WTC11 (cell line): ENCODE measurements at regions not wholly inside any gene's neighbourhood (a gene's known extent, or its start where the extent isn't known, plus 50 kb on each side); places are given as distances from the start of the nearest gene placed in this dataset.

ENCODE experiments used
- ATAC-seq: fragments of 200-7000 bp; cut with Tn5 transposase; 2 replicates; pipeline ENCODE4 v1.10.0; 2021; ENCODE audit warnings: mild to moderate bottlenecking, moderate library complexity
- CTCF ChIA-PET: fragments of 300-600 bp; sonication (Branson Sonifier 250); formaldehyde crosslinking; loops from one replicate; lab custom pipeline; 2021; ENCODE audit warnings: antibody characterized with exemption; lab: Charles Lee
- POLR2A ChIA-PET: fragments of 350-600 bp; sonication (Branson Sonifier 250); formaldehyde crosslinking; loops from one replicate; lab custom pipeline; 2021; ENCODE audit warnings: antibody characterized with exemption; lab: Charles Lee
- DNase-seq: peaks from one replicate; pipeline ENCODE4 v3.0.0; 2021; ENCODE audit warnings: low spot score
- H3K27ac Mint-ChIP-seq: 2 replicates; pipeline ENCODE4 v1.8.0; 2021; ENCODE audit warnings: mixed read lengths
- H3K27me3 Mint-ChIP-seq: 2 replicates; pipeline ENCODE4 v1.8.0; 2021; ENCODE audit warnings: low read depth, mild to moderate bottlenecking, moderate library complexity, mixed read lengths
- H3K36me3 Mint-ChIP-seq: 2 replicates; pipeline ENCODE4 v1.8.0; 2021; ENCODE audit warnings: mixed read lengths
- H3K4me1 Mint-ChIP-seq: 2 replicates; pipeline ENCODE4 v1.8.0; 2022; ENCODE audit warnings: mixed read lengths
- H3K4me3 Mint-ChIP-seq: 2 replicates; pipeline ENCODE4 v1.8.0; 2021; ENCODE audit warnings: mild to moderate bottlenecking, moderate library complexity, mixed read lengths
- H3K9me3 Mint-ChIP-seq: 2 replicates; pipeline ENCODE4 v1.8.0; 2021; ENCODE audit warnings: mixed read lengths
- ATF3 ChIP-seq: sonication (generic); formaldehyde crosslinking; conservative IDR thresholded peaks from 2 replicates; pipeline ENCODE4 v1.8.1; 2022; ENCODE audit warnings: mild to moderate bottlenecking, missing genetic modification reagents
- CBFB ChIP-seq: sonication (generic); formaldehyde crosslinking; IDR thresholded peaks from 2 replicates; pipeline ENCODE4 v1.8.1; 2022; ENCODE audit warnings: mild to moderate bottlenecking, low read depth, missing genetic modification reagents
- CDX4 ChIP-seq: fragments of 250-450 bp; sonication (Bioruptor Pico); IDR thresholded peaks from 2 replicates; pipeline ENCODE4 v1.9.0; 2021; ENCODE audit warnings: moderate library complexity, mild to moderate bottlenecking, inconsistent platforms, borderline replicate concordance
- CREM ChIP-seq: sonication (generic); formaldehyde crosslinking; IDR thresholded peaks from 2 replicates; pipeline ENCODE4 v1.8.1; 2022; ENCODE audit warnings: mild to moderate bottlenecking, missing genetic modification reagents, moderate library complexity
- CTCF ChIP-seq: fragments of 200-600 bp; IDR thresholded peaks from 2 replicates; pipeline ENCODE4 v1.8.0; 2022; ENCODE audit warnings: antibody characterized with exemption
- ELF4 ChIP-seq: sonication (generic); formaldehyde crosslinking; IDR thresholded peaks from 2 replicates; pipeline ENCODE4 v1.8.1; 2022; ENCODE audit warnings: low read depth, mild to moderate bottlenecking, moderate library complexity, missing genetic modification reagents
- GABPB1 ChIP-seq: sonication (generic); formaldehyde crosslinking; IDR thresholded peaks from 2 replicates; pipeline ENCODE4 v1.8.1; 2023; ENCODE audit warnings: mild to moderate bottlenecking, missing genetic modification reagents
- IRF1 ChIP-seq: sonication (generic); formaldehyde crosslinking; IDR thresholded peaks from 2 replicates; pipeline ENCODE4 v1.8.0; 2023; ENCODE audit warnings: missing genetic modification reagents
- JUN ChIP-seq: sonication (generic); formaldehyde crosslinking; IDR thresholded peaks from 2 replicates; pipeline ENCODE4 v1.8.0; 2023; ENCODE audit warnings: mild to moderate bottlenecking, missing genetic modification reagents
- KAT7 ChIP-seq: sonication (generic); formaldehyde crosslinking; IDR thresholded peaks from 2 replicates; pipeline ENCODE4 v1.8.1; 2023; ENCODE audit warnings: missing genetic modification reagents, mild to moderate bottlenecking, borderline replicate concordance
- NR1H2 ChIP-seq: sonication (generic); formaldehyde crosslinking; IDR thresholded peaks from 2 replicates; pipeline ENCODE4 v1.9.0; 2021; ENCODE audit warnings: mild to moderate bottlenecking, moderate library complexity, missing genetic modification reagents
- RORB ChIP-seq: fragments of 250-450 bp; sonication (Bioruptor Pico); IDR thresholded peaks from 2 replicates; pipeline ENCODE4 v1.9.0; 2021; ENCODE audit warnings: mild to moderate bottlenecking
- SMAD3 ChIP-seq: sonication (generic); formaldehyde crosslinking; IDR thresholded peaks from 2 replicates; pipeline ENCODE4 v1.8.0; 2022; ENCODE audit warnings: missing genetic modification reagents, mild to moderate bottlenecking, borderline replicate concordance
- SOX15 ChIP-seq: fragments of 250-450 bp; sonication (Bioruptor Pico); IDR thresholded peaks from 2 replicates; pipeline ENCODE4 v1.9.0; 2021; ENCODE audit warnings: mild to moderate bottlenecking
- TCF7 ChIP-seq: sonication (generic); formaldehyde crosslinking; IDR thresholded peaks from 2 replicates; pipeline ENCODE4 v1.8.0; 2022; ENCODE audit warnings: mild to moderate bottlenecking, low read depth, missing genetic modification reagents, moderate library complexity
- ZMAT4 ChIP-seq: fragments of 250-450 bp; sonication (Bioruptor Pico); IDR thresholded peaks from 2 replicates; pipeline ENCODE4 v1.9.0; 2021; ENCODE audit warnings: mild to moderate bottlenecking
- ZNF138 ChIP-seq: sonication (generic); formaldehyde crosslinking; conservative IDR thresholded peaks from 2 replicates; pipeline ENCODE4 v1.8.1; 2022; ENCODE audit warnings: mild to moderate bottlenecking, moderate library complexity, missing genetic modification reagents
- ZNF219 ChIP-seq: sonication (generic); formaldehyde crosslinking; IDR thresholded peaks from 2 replicates; pipeline ENCODE4 v1.8.0; 2023; ENCODE audit warnings: missing genetic modification reagents, mild to moderate bottlenecking, borderline replicate concordance
- ZNF423 ChIP-seq: fragments of 250-450 bp; sonication (Bioruptor Pico); IDR thresholded peaks from 2 replicates; pipeline ENCODE4 v2.1.2; 2022; ENCODE audit warnings: mild to moderate bottlenecking, moderate library complexity
- TF ChIP-seq, protein P1 (sequence below): sonication (generic); formaldehyde crosslinking; IDR thresholded peaks from 2 replicates; pipeline ENCODE4 v1.8.1; 2022; ENCODE audit warnings: low read depth, mild to moderate bottlenecking, moderate library complexity, missing genetic modification reagents, borderline replicate concordance
- TF ChIP-seq, protein P2 (sequence below): fragments of 250-450 bp; sonication (Bioruptor Pico); IDR thresholded peaks from 2 replicates; pipeline ENCODE4 v2.1.2; 2022; ENCODE audit warnings: mild to moderate bottlenecking, moderate library complexity
- TF ChIP-seq, protein P3 (sequence below): sonication (generic); formaldehyde crosslinking; IDR thresholded peaks from 2 replicates; pipeline ENCODE4 v1.8.1; 2023; ENCODE audit warnings: mild to moderate bottlenecking, missing genetic modification reagents, moderate library complexity

DNA sequence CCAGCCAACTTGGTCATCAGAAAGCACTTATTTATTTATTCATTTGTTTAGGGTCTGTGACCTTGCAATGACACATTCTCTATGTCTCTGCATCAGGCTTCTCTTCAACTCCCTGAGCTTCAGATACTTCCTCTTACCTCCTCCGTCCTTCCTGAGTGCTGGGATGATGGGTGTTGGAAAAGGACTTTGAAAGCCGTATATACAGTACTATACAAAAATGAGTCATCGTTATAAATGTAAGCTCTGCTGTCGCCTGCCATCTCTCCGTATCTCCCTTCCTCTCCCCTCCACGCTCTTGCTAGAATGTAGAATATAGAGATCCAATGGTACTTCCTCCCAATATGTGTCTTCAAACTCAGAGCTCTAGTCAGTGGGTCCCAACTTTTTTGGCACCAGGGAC lies 91.9 kb upstream of the SALL4 start:
- Mint-ChIP-seq H3K9me3 (peaks cover 4% of the 10 kb centered on the region; the same call in 1 of the 2 replicates), H3K4me1 (peaks cover 31% of the 10 kb centered on the region), H3K27ac (no peak overlapping the region), H3K27me3 (no peaks in the 10 kb centered on the region), H3K36me3 (no peaks in the 10 kb centered on the region), H3K4me3 (no peak overlapping the region)
- TF ChIP-seq JUN (CRISPR knock-in tag): no peak
- no peak for TF ChIP-seq TCF7 (CRISPR knock-in tag)
- no peak for TF ChIP-seq ZNF219
- TF ChIP-seq NR1H2: no peak
- TF ChIP-seq, protein P1, sequence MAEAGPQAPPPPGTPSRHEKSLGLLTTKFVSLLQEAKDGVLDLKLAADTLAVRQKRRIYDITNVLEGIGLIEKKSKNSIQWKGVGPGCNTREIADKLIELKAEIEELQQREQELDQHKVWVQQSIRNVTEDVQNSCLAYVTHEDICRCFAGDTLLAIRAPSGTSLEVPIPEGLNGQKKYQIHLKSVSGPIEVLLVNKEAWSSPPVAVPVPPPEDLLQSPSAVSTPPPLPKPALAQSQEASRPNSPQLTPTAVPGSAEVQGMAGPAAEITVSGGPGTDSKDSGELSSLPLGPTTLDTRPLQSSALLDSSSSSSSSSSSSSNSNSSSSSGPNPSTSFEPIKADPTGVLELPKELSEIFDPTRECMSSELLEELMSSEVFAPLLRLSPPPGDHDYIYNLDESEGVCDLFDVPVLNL (CRISPR knock-in tag): no peak
- TF ChIP-seq CTCF: no peak
- TF ChIP-seq, protein P2, sequence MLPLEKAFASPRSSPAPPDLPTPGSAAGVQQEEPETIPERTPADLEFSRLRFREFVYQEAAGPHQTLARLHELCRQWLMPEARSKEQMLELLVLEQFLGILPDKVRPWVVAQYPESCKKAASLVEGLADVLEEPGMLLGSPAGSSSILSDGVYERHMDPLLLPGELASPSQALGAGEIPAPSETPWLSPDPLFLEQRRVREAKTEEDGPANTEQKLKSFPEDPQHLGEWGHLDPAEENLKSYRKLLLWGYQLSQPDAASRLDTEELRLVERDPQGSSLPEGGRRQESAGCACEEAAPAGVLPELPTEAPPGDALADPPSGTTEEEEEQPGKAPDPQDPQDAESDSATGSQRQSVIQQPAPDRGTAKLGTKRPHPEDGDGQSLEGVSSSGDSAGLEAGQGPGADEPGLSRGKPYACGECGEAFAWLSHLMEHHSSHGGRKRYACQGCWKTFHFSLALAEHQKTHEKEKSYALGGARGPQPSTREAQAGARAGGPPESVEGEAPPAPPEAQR: no peak
- no peak for TF ChIP-seq CBFB (CRISPR knock-in tag)
- no peak for TF ChIP-seq GABPB1 (CRISPR knock-in tag)
- ChIA-PET CTCF (interaction anchor here (0.9 to 1.5 kb wide), 3 partner anchors 32 to 167 kb away, joined by 3 to 8 read pairs (median 5); no protein-coding TSS in a partner anchor), POLR2A (no interaction called here)
- DNase-seq: no peak
- ATAC-seq: no peak

DNA sequence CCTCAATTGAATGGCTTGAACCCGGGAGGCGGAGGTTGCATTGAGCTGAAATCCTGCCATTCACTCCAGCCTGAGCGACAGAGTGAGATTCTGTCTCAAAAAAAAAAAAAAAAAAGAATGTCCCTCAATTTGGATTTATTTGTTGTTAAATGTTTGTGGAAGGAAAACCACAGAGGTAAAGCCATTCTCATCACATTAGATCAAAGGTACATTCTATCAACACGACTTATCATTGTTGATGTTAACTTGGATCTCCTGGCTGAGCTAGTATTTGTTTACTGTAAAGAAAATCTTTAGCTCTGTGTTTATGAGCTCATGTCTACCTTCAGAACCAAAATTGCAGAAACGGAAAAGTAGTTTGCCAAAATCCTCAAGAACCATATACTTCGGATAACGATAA lies 91.4 kb upstream of the SALL4 start:
- H3K36me3 Mint-ChIP-seq: no peaks in the 10 kb centered on the region
- no peak for ATAC-seq
- TF ChIP-seq ZNF423 (CRISPR knock-in tag) (no peak), ZNF138 (CRISPR knock-in tag) (no peak), ATF3 (CRISPR knock-in tag) (no peak), SOX15 (CRISPR knock-in tag) (no peak), ZMAT4 (no peak), KAT7 (CRISPR knock-in tag) (no peak), CDX4 (no peak)
- TF ChIP-seq, all 79 proteins: peak for 0
- Mint-ChIP-seq H3K4me1 (peaks cover 33% of the 10 kb centered on the region), H3K9me3 (no peaks in the 10 kb centered on the region), H3K27me3 (no peaks in the 10 kb centered on the region), H3K4me3 (no peak overlapping the region), H3K27ac (no peak overlapping the region; the same call in 1 of the 2 replicates)
- DNase-seq: no peak
- POLR2A ChIA-PET: interaction anchor here (0.6 to 1.1 kb wide), 2 partner anchors 27 to 100 kb away, joined by 3 to 6 read pairs; no protein-coding TSS in a partner anchor
- CTCF ChIA-PET: interaction anchor here (0.9 to 1.5 kb wide), 3 partner anchors 31 to 168 kb away, joined by 3 to 8 read pairs (median 5); no protein-coding TSS in a partner anchor

DNA sequence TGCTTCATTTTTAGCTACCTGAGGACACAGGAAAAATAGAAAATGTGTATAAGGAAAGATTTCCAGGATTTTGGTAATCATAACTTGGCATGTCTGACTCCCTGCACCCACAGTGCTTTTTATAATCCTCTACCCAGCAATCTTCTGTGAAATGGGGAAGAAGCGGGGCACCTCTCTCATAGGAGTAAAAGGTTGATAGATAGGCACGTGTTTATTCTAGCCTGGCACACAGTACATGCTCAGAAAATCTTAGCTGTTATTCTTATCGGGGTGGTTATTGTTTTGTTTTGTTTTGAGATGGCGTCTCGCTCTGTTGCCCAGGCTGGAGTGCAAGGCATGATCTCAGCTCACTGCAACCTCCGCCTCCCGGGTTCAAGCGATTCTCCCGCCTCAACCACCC lies 87.7 kb upstream of the SALL4 start:
- H3K4me1 Mint-ChIP-seq: peaks cover 57% of the 10 kb centered on the region
- no peaks in the 10 kb centered on the region for H3K9me3 Mint-ChIP-seq
- POLR2A ChIA-PET: interaction anchor here (0.6 kb wide), 1 partner anchor 90 kb away, joined by 3 read pairs; no protein-coding TSS in a partner anchor
- H3K27me3 Mint-ChIP-seq: no peaks in the 10 kb centered on the region
- H3K4me3 Mint-ChIP-seq: no peak overlapping the region
- CTCF ChIA-PET: interaction anchor here (0.6 to 2.1 kb wide), 7 partner anchors 76 to 216 kb away, joined by 3 to 10 read pairs (median 4); partner anchors contain the start of gene SALL4
- H3K36me3 Mint-ChIP-seq: no peaks in the 10 kb centered on the region
- ATAC-seq (no peak), DNase-seq (no peak)
- H3K27ac Mint-ChIP-seq: 0 out of 2 replicates have a peak overlapping the region, but pooled peaks have one; percentile 26
- TF ChIP-seq SMAD3 (no peak), CBFB (CRISPR knock-in tag) (no peak), CDX4 (no peak), CREM (CRISPR knock-in tag) (no peak), ZNF219 (no peak), ELF4 (CRISPR knock-in tag) (no peak), IRF1 (CRISPR knock-in tag) (no peak), RORB (CRISPR knock-in tag) (no peak)
- TF ChIP-seq, protein P3, sequence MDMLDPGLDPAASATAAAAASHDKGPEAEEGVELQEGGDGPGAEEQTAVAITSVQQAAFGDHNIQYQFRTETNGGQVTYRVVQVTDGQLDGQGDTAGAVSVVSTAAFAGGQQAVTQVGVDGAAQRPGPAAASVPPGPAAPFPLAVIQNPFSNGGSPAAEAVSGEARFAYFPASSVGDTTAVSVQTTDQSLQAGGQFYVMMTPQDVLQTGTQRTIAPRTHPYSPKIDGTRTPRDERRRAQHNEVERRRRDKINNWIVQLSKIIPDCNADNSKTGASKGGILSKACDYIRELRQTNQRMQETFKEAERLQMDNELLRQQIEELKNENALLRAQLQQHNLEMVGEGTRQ (CRISPR knock-in tag): no peak
- TF ChIP-seq, protein P1 (CRISPR knock-in tag): no peak
